ENCODE measurements at regions not wholly inside any gene's neighbourhood (a gene's known extent, or its start where the extent isn't known, plus 50 kb on each side); places are given as distances from the start of the nearest gene placed in this dataset.
"Not testable (repeated sequence)": the region's sequence is repeated elsewhere in the genome, so short reads cannot be mapped to it uniquely, and the experiment has no call there.

GRCh38 chr12:9340422-9341259 lies 132.4 kb upstream of the PZP start:
- DNase-seq = no peak
- no peak overlapping the region for H3K4me3 ChIP-seq (ENCODE audit: low read length)
- H3K9me2 ChIP-seq (replicated peaks; ENCODE audit: insufficient read depth, low read length) = no peaks in the 10 kb centered on the region
- peaks cover 4% of the 10 kb centered on the region; the same call in 1 of the 2 replicates for H3K36me3 ChIP-seq (ENCODE audit: insufficient read depth, low read length)
- H3K4me1 ChIP-seq (ENCODE audit: low read length) = no peaks in the 10 kb centered on the region
- no peaks in the 10 kb centered on the region for H4K20me1 ChIP-seq (ENCODE audit: insufficient read depth, low read depth, low read length)
- H3K9ac ChIP-seq (ENCODE audit: low read length) = no peak overlapping the region
- no peaks in the 10 kb centered on the region for H3K9me3 ChIP-seq (ENCODE audit: low read length)
- no peaks in the 10 kb centered on the region for H3K79me2 ChIP-seq (ENCODE audit: low read length)
- H2AFZ ChIP-seq (ENCODE audit: low read length) = no peak overlapping the region
- H3K27me3 ChIP-seq (ENCODE audit: low read length) = no peaks in the 10 kb centered on the region
- no peak overlapping the region for H3K27ac ChIP-seq (ENCODE audit: low read length)
- no peak overlapping the region for H3K4me2 ChIP-seq (ENCODE audit: low read depth, low read length, poor library complexity, severe bottlenecking)

GRCh38 chr12:9337656-9338055 lies 129.5 kb upstream of the PZP start:
- Histone ChIP-seq H3K9me2 (replicated peaks; ENCODE audit: insufficient read depth, low read length) (no peaks in the 10 kb centered on the region), H3K9me3 (ENCODE audit: low read length) (no peaks in the 10 kb centered on the region), H3K4me1 (ENCODE audit: low read length) (no peaks in the 10 kb centered on the region), H3K4me2 (ENCODE audit: low read depth, low read length, poor library complexity, severe bottlenecking) (no peak overlapping the region), H3K27ac (ENCODE audit: low read length) (no peak overlapping the region), H3K4me3 (ENCODE audit: low read length) (no peak overlapping the region), H3K79me2 (ENCODE audit: low read length) (no peaks in the 10 kb centered on the region), H3K36me3 (ENCODE audit: insufficient read depth, low read length) (peaks cover 10% of the 10 kb centered on the region), H3K9ac (ENCODE audit: low read length) (no peak overlapping the region), H4K20me1 (ENCODE audit: insufficient read depth, low read depth, low read length) (no peaks in the 10 kb centered on the region), H3K27me3 (ENCODE audit: low read length) (no peaks in the 10 kb centered on the region), H2AFZ (ENCODE audit: low read length) (no peak overlapping the region)
- DNase-seq = no peak

- not testable (repeated sequence) for H3K9me3 ChIP-seq (ENCODE audit: low read length); H3K79me2 ChIP-seq (ENCODE audit: low read length); H3K9me2 ChIP-seq (replicated peaks; ENCODE audit: insufficient read depth, low read length); H2AFZ ChIP-seq (ENCODE audit: low read length); H3K4me3 ChIP-seq (ENCODE audit: low read length); H3K27ac ChIP-seq (ENCODE audit: low read length); H3K4me2 ChIP-seq (ENCODE audit: low read depth, low read length, poor library complexity, severe bottlenecking); H3K27me3 ChIP-seq (ENCODE audit: low read length); H4K20me1 ChIP-seq (ENCODE audit: insufficient read depth, low read depth, low read length); DNase-seq; H3K9ac ChIP-seq (ENCODE audit: low read length); H3K4me1 ChIP-seq (ENCODE audit: low read length)
- H3K36me3 ChIP-seq (ENCODE audit: insufficient read depth, low read length) = peaks cover 16% of the 10 kb centered on the region
Observed at GRCh38 chr12:9336375-9337011, 128.3 kb upstream of the PZP start.

GRCh38 chr12:9335867-9336266 lies 127.7 kb upstream of the PZP start:
- H3K4me3 ChIP-seq (ENCODE audit: low read length) = no peak overlapping the region
- peaks cover 16% of the 10 kb centered on the region for H3K36me3 ChIP-seq (ENCODE audit: insufficient read depth, low read length)
- H3K4me1 ChIP-seq (ENCODE audit: low read length) = no peaks in the 10 kb centered on the region
- H3K9me2 ChIP-seq (replicated peaks; ENCODE audit: insufficient read depth, low read length) = no peaks in the 10 kb centered on the region
- no peak overlapping the region for H2AFZ ChIP-seq (ENCODE audit: low read length)
- H3K27ac ChIP-seq (ENCODE audit: low read length) = no peak overlapping the region
- DNase-seq = no peak
- H3K79me2 ChIP-seq (ENCODE audit: low read length) = no peaks in the 10 kb centered on the region
- H3K9ac ChIP-seq (ENCODE audit: low read length) = no peak overlapping the region
- H3K9me3 ChIP-seq (ENCODE audit: low read length) = no peaks in the 10 kb centered on the region
- H3K4me2 ChIP-seq (ENCODE audit: low read depth, low read length, poor library complexity, severe bottlenecking) = no peak overlapping the region
- H4K20me1 ChIP-seq (ENCODE audit: insufficient read depth, low read depth, low read length) = no peaks in the 10 kb centered on the region
- H3K27me3 ChIP-seq (ENCODE audit: low read length) = no peaks in the 10 kb centered on the region

DNA sequence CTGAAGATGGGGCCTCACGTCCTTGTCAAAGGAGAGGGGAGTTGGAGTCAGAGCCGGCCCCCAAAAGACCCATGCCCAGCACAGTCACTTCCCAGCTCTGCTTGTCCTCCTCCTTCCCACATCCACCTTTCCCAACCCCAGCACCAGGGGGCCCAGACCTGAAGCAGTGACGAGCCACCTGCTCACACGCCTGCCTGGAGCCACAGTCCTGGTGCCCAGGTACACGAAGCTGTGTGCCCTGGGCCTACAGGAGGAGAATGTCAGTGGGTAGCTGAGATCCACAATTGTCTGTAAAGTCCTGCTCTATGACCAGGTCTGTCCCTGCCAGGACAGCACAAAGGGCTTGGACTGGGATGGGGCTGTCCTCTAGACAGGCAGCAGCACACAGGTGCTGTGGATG lies 126.8 kb upstream of the PZP start:
- no peaks in the 10 kb centered on the region for H3K79me2 ChIP-seq (ENCODE audit: low read length)
- no peak overlapping the region for H3K27ac ChIP-seq (ENCODE audit: low read length)
- no peak overlapping the region for H3K4me2 ChIP-seq (ENCODE audit: low read depth, low read length, poor library complexity, severe bottlenecking)
- H3K36me3 ChIP-seq (ENCODE audit: insufficient read depth, low read length) = peaks cover 16% of the 10 kb centered on the region
- no peak overlapping the region for H2AFZ ChIP-seq (ENCODE audit: low read length)
- no peaks in the 10 kb centered on the region for H3K9me2 ChIP-seq (replicated peaks; ENCODE audit: insufficient read depth, low read length)
- no peaks in the 10 kb centered on the region for H3K27me3 ChIP-seq (ENCODE audit: low read length)
- no peaks in the 10 kb centered on the region for H4K20me1 ChIP-seq (ENCODE audit: insufficient read depth, low read depth, low read length)
- DNase-seq = no peak
- no peaks in the 10 kb centered on the region for H3K4me1 ChIP-seq (ENCODE audit: low read length)
- no peak overlapping the region for H3K9ac ChIP-seq (ENCODE audit: low read length)
- H3K9me3 ChIP-seq (ENCODE audit: low read length) = no peaks in the 10 kb centered on the region
- H3K4me3 ChIP-seq (ENCODE audit: low read length) = no peak overlapping the region

- no peaks in the 10 kb centered on the region for H3K79me2 ChIP-seq (ENCODE audit: low read length)
- no peaks in the 10 kb centered on the region for H3K9me2 ChIP-seq (replicated peaks; ENCODE audit: insufficient read depth, low read length)
- H3K36me3 ChIP-seq (ENCODE audit: insufficient read depth, low read length) = peaks cover 16% of the 10 kb centered on the region
- no peaks in the 10 kb centered on the region for H3K27me3 ChIP-seq (ENCODE audit: low read length)
- no peaks in the 10 kb centered on the region for H4K20me1 ChIP-seq (ENCODE audit: insufficient read depth, low read depth, low read length)
- DNase-seq = no peak
- H2AFZ ChIP-seq (ENCODE audit: low read length) = no peak overlapping the region
- H3K4me2 ChIP-seq (ENCODE audit: low read depth, low read length, poor library complexity, severe bottlenecking) = no peak overlapping the region
- no peaks in the 10 kb centered on the region for H3K9me3 ChIP-seq (ENCODE audit: low read length)
- no peaks in the 10 kb centered on the region for H3K4me1 ChIP-seq (ENCODE audit: low read length)
- H3K4me3 ChIP-seq (ENCODE audit: low read length) = no peak overlapping the region
- no peak overlapping the region for H3K27ac ChIP-seq (ENCODE audit: low read length)
- H3K9ac ChIP-seq (ENCODE audit: low read length) = no peak overlapping the region
Observed at GRCh38 chr12:9334041-9334692, 126.0 kb upstream of the PZP start.

GRCh38 chr12:9333161-9333560 lies 125.0 kb upstream of the PZP start:
- Histone ChIP-seq H3K79me2 (ENCODE audit: low read length) (no peaks in the 10 kb centered on the region), H3K27ac (ENCODE audit: low read length) (no peak overlapping the region), H3K36me3 (ENCODE audit: insufficient read depth, low read length) (peaks cover 16% of the 10 kb centered on the region), H3K9me3 (ENCODE audit: low read length) (no peaks in the 10 kb centered on the region), H3K27me3 (ENCODE audit: low read length) (no peaks in the 10 kb centered on the region), H3K4me1 (ENCODE audit: low read length) (no peaks in the 10 kb centered on the region), H2AFZ (ENCODE audit: low read length) (no peak overlapping the region), H3K4me3 (ENCODE audit: low read length) (no peak overlapping the region), H3K4me2 (ENCODE audit: low read depth, low read length, poor library complexity, severe bottlenecking) (no peak overlapping the region), H4K20me1 (ENCODE audit: insufficient read depth, low read depth, low read length) (no peaks in the 10 kb centered on the region), H3K9me2 (replicated peaks; ENCODE audit: insufficient read depth, low read length) (no peaks in the 10 kb centered on the region), H3K9ac (ENCODE audit: low read length) (no peak overlapping the region)
- DNase-seq = no peak

DNA sequence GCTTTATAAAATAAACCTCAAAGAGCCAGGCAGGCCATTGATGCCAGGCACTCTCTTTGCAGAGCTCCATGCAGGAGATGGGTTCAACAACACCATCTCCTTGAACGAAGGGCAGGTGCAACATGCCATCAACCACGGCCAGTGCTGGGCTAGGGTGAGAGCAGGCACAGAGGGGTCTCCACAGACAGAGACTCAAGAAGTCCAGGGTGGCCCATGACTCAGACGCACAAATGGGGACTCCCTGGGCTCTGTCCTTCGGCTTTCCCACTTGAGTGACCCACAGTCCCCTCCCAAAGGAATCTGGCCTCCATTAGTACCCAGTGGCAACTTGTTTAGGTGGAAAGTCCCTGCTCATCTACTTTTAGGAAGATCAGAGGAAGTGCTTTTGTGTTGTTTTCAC lies 124.4 kb upstream of the PZP start:
- Histone ChIP-seq H3K36me3 (ENCODE audit: insufficient read depth, low read length) (peaks cover 16% of the 10 kb centered on the region), H3K27me3 (ENCODE audit: low read length) (no peaks in the 10 kb centered on the region), H2AFZ (ENCODE audit: low read length) (no peak overlapping the region), H3K4me3 (ENCODE audit: low read length) (no peak overlapping the region), H3K79me2 (ENCODE audit: low read length) (no peaks in the 10 kb centered on the region), H4K20me1 (ENCODE audit: insufficient read depth, low read depth, low read length) (no peaks in the 10 kb centered on the region), H3K4me1 (ENCODE audit: low read length) (no peaks in the 10 kb centered on the region), H3K4me2 (ENCODE audit: low read depth, low read length, poor library complexity, severe bottlenecking) (no peak overlapping the region), H3K27ac (ENCODE audit: low read length) (no peak overlapping the region), H3K9me3 (ENCODE audit: low read length) (no peaks in the 10 kb centered on the region), H3K9me2 (replicated peaks; ENCODE audit: insufficient read depth, low read length) (no peaks in the 10 kb centered on the region), H3K9ac (ENCODE audit: low read length) (no peak overlapping the region)
- no peak for DNase-seq

Measured in Karpas-422 (cell line).